SU-DHL-6 (cell line): ENCODE measurements at regions not wholly inside any gene's neighbourhood (a gene's known extent, or its start where the extent isn't known, plus 50 kb on each side); places are given as distances from the start of the nearest gene placed in this dataset.

Source experiments
- CTCF ChIP-seq: fragments of 200-600 bp; sonication (generic); IDR thresholded peaks from one replicate; pipeline ENCODE4 v1.5.1; 2017; ENCODE audit warnings: antibody characterized with exemption, mild to moderate bottlenecking, low read length, moderate library complexity; ENCODE audit not compliant: insufficient read depth, poor library complexity, severe bottlenecking
- EZH2phosphoT487 ChIP-seq: fragments of 200-600 bp; sonication (generic), shearing (Covaris generic); conservative IDR thresholded peaks from 2 replicates; pipeline ENCODE4 v1.6.1; 2018; ENCODE audit warnings: mild to moderate bottlenecking, antibody characterized with exemption, low read length, moderate library complexity, mixed read lengths

- TF ChIP-seq CTCF (no peak), EZH2phosphoT487 (no peak)
Observed at GRCh38 chr1:106680216-106680615, 376.3 kb upstream of the PRMT6 start.
